GM19023 (cell line): ENCODE measurements at regions not wholly inside any gene's neighbourhood (a gene's known extent, or its start where the extent isn't known, plus 50 kb on each side); places are given as distances from the start of the nearest gene placed in this dataset.
"Not testable (repeated sequence)": the region's sequence is repeated elsewhere in the genome, so short reads cannot be mapped to it uniquely, and the experiment has no call there.

Source experiments
- ATAC-seq: cut with Tn5 transposase; IDR thresholded peaks from one replicate; pipeline ENCODE4 v1.9.1; 2021; ENCODE audit warnings: mild to moderate bottlenecking, moderate library complexity; ENCODE audit not compliant: unreplicated experiment

DNA sequence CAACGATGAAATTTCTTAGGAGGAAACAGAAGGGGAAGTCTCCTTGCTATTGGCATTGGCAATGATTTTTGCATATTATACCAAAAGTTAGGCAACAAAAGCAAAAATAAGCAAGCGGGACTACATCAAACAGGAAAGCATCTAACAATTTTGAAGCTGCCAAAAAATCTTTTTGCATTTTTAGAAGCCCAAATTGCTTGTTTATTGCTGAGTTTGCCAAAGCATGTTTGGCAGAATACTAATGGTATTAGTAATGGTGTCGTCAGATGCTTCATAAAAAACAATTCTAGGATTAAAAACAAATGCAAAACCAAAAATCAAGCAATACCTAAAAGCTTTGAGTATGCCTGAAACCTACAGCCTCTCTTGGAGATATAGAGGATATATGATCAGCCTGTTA is 80.0 kb downstream of the GALR1 start:
- ATAC-seq = no peak

DNA sequence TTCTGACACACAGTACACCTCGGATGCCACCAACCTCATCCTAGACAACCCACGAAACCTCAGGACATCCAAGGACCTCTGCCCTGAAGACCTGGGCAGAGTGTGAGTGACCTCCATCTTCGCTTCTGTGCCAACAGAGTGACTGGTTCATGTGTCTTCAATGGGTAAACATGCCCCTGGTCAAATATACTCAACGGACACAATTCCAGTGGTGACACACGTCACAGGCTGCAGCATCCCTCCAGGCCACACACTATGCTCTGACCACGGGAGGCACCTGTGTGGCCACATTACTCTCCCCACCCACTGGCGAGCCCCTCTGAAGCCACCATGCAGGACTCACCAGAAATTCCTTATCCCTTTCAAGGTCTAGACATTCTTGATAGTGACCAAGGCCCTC is 85.2 kb downstream of the GALR1 start:
- ATAC-seq = no peak

DNA sequence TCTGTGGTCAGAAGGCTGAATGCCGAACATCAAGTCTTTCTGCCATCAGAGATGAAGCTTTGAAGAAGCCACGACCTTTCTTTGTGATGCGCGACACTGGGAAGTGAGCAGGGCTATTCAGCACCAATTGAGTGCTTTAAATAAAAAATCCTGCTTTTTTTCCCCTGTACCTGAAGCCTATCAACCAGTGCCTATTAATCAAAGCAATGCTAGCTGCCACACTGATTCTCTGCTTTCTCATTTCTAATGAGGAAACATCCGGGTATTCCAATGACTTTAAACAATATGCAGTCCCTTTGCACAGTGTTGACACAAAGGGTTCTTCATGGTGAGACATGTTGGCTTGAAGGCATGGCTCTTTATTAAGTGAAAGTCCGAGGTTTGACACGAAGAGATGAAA is 88.0 kb downstream of the GALR1 start:
- no peak for ATAC-seq

DNA sequence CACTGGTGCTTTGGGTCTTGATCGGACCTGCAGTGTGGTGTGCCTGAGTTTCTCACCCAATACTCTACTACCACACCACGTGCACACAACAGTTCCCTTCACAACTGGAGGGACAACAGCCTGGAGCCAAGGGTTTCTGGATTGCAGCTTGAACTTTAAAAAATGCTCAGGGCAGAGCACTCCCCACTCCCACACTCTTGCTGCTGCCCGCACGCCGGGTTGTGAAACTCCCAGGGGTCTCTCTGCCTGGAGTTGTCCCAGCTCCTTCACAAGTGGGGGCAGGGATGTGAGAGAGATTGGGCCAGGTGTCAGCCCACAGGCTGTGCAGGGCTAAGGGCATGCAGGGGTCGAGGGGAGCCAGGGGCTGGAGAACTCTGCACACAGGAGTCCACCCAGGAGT is 89.4 kb downstream of the GALR1 start:
- no peak for ATAC-seq

GRCh38 chr18:77339623-77340022 is 90.0 kb downstream of the GALR1 start:
- no peak for ATAC-seq

GRCh38 chr18:77340815-77341214 is 91.2 kb downstream of the GALR1 start:
- ATAC-seq = no peak

DNA sequence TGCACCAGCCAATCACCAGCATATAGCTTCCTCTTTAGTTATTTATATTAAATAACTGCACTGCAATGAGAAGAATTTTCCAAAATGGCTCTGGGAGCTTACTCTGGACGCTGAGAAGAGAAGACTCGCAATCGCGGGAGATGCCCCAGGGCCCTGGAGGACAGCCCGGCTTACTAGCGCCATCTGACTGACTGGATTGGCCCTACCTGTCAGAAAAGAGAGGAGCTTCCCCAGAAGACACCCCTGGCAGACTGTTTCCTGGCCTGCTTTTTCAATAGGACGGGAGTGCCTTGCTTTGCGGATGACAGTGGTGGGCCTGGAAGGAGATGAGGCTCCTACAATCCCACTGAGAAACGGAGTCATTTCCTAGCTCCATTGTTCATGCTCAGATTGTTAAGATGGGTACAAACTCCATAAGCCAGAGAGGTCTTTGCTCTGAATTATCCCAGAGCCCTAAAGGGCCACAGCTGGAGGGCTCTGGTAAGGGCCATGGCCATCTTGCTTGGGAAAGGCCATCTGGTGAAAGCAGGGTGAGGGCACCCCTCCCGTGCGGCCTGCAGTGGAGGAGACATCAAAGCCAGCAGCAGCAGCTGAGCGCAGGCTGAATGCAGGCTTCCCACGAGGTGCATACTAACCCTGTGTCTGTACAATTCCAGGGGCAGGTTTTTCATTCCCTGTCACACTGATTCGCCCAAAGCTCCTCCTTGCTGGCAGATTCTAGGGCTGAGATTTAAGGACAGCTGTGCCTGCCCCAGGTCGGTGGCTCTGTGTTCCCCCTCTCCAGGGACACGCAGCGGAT is 92.1 kb downstream of the GALR1 start:
- ATAC-seq = no peak

DNA sequence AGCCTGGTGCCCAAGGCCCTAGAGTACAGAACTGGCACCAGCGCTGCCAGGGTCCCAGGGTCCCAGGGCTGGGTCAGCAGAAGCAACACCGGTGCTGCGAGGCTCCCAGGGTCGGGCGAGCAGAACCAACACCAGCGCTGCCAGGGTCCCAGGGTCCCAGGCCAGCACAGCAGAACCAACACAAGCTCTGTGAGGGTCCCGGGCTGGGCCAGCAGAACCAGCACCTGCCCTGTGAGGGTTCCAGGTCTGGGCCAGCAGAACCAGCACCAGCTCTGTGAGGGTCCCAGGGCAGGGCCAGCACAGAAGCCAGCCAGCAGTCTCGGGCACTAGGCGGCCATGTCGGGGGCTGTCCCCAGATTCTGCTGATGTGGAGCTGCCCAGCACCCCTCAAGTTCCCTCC is 93.1 kb downstream of the GALR1 start:
- ATAC-seq = no peak

DNA sequence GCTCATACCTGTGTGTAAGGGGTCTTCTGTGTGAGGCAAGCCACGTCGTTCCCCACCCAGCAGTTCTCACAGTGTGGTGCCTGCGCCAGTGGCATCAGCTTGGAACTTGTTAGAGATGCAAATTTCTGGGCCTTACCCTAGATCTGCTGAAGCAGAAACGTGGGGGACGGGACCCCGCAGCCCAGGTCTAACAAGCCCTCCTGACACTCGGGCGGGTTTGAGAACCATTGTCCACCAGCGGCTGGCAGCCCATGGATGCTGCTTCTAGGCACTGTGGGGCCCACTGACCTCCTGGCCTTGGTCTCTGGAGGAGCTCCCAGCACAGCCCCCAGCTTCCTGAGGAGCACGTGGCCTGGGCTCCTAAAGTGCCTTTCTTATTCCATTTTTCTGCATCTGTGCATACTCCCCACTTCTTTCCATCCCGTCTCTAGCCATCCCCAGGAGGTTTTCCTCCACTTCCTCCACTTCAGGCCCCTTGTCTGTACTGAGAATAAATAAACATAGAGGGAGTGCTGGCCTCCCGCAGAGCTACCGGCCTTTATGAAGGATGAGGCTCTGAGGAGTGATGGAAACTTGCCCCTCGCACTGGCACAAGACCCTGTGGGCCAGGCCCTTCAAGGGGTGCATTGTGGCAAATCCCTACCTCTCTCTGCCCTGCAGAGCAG is 94.3 kb downstream of the GALR1 start:
- ATAC-seq = no peak

GRCh38 chr18:77344786-77345500 is 95.3 kb downstream of the GALR1 start:
- no peak for ATAC-seq

- ATAC-seq = no peak
Measured at GRCh38 chr18:77346208-77346810, 96.7 kb downstream of the GALR1 start.

DNA sequence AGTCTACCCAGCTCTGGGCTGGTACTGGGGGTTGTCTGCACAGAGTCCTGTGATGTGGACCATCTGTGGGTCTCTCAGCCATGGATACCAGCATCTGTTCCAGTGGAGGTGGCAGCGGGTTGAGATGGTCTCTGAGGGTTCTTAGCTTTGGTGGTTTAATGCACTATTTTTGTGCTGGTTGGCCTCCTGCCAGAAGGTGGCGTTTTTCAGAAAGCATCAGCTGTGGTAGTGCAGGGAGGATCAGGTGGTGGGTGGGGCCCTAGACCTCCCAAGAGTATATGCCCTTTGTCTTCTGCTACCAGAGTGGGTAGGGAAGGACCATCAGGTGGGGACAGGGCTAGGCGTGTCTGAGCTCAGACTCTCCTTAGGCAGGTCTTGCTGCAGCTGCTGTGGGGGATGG is 103.7 kb downstream of the GALR1 start:
- not testable (repeated sequence) for ATAC-seq

- no peak for ATAC-seq
Measured at GRCh38 chr18:77359561-77360314, 110.1 kb downstream of the GALR1 start.

DNA sequence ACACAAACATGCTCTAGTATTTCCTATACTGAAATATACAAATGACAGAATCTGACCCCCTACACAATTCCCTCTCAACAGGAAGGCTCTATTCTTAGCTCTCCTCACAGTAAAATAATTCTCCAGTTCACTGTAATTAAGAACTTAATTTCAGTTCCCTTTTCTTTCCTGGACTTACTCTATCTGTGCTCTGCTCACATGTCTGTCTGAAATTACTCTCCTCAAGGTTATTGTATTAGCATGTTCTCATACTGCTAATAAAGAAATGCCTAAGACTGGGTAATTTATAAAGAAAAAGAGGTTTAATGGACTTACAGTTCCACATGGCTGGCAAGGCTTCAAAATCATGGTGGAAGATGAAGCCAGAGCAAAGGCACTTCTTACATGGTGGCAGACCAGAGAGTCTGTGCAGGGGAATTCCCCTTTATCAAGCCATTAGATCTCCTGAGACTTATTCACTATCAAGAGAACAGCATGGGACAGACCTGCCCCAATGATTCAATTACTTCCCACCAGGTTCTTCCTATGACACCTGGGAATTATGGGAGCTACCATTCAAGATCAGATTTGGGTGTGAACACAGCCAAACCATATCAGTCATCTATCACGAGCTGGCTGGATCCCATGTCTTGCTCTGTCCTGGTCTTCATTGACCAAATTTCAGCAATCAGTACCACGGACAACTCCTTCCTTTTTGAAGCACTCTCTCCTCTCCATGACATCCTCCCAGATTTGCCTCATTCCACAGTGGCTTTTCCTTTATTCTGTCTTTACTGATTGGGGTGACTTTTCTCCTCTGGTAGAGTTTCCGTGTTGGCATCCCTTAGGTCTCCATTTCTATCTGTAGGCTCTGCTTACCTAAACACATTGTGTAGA is 110.9 kb downstream of the GALR1 start:
- ATAC-seq = no peak

DNA sequence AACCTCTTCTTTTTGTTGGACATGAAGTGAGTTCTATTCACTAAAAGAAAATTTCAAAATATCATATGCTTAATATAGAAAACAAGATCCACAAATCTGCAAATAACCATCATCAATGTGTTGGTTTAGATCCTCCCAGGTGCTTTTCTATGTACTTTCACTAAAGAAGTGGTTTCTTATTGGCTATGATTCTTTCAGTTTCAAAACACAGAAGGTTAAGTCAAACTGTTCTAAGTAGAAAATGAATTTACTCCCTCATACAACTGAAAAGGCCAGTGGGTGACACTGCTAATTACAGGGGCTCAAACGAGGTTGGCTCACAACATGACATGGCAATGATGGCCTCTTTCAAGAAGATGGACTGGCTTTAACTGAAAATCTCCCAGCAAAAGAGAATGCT is 111.7 kb downstream of the GALR1 start:
- ATAC-seq = no peak

GRCh38 chr18:77365667-77366066 is 116.0 kb downstream of the GALR1 start:
- no peak for ATAC-seq

GRCh38 chr18:77366067-77366719 is 116.5 kb downstream of the GALR1 start:
- ATAC-seq = no peak

GRCh38 chr18:77366720-77367641 is 117.3 kb downstream of the GALR1 start:
- ATAC-seq = no peak
